GM18508 (cell line): ENCODE measurements at regions not wholly inside any gene's neighbourhood (a gene's known extent, or its start where the extent isn't known, plus 50 kb on each side); places are given as distances from the start of the nearest gene placed in this dataset.
"Not testable (repeated sequence)": the region's sequence is repeated elsewhere in the genome, so short reads cannot be mapped to it uniquely, and the experiment has no call there.

ENCODE experiments used
- ATAC-seq: cut with Tn5 transposase; IDR thresholded peaks from one replicate; pipeline ENCODE4 v1.9.1; 2021; ENCODE audit warnings: moderate number of reproducible peaks; ENCODE audit not compliant: insufficient read depth, unreplicated experiment

DNA sequence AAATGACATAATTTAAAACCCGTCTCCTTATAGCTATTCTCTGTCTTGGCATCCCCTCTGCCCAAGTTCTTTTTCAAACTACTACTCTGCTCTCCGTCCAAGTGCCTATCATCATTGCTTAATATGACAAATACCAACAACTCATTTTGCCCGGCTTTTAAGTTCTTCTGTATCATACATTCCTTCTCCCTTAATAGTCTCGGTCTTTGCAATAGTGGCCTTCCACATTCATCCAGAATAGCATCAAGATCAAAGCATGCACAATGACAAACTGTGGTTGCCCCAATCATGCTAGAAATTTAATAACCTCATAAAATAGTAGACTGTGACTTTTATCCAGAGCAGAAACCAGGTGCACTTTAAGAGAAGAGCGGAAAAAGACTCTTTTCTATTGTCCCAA, 198.9 kb downstream of the ETV1 start:
- no peak for ATAC-seq

DNA sequence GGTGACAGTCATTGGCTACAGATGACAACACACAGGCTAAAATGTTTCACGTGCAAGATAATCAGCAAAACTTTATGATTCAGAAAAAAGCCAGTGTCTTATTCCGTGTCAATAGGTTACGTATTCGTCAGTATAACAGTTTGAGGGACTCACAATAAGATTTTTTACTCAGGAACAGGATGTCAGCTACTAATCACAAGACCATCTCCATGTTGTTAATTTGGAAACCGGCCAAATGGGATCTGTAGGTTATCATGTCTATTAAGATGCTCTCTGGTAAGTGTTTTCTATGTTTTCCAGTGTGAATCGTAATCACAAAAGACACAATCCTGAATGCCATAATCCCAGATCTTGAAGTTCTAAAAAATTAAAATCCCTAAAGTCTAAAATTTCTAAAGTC, 197.3 kb downstream of the ETV1 start:
- ATAC-seq: no peak

DNA sequence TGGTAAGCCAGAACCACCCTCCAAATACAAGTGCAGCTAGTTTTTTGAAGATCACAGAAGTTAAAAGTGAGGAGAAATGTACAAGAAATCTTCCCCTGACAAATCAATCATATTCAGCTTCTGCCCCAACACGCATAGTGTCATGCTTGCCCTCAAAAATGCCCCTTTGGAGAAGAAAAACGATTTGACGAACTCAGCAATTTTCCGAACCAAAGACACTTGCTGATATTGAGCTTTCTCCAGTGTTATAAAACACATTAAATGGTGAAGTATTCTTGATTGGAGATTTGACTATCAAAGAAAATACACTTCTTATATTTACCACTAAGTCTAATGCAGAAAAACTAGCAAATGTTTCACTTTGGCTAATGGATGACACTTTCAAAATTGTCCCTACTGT, 195.5 kb downstream of the ETV1 start:
- ATAC-seq: no peak

DNA sequence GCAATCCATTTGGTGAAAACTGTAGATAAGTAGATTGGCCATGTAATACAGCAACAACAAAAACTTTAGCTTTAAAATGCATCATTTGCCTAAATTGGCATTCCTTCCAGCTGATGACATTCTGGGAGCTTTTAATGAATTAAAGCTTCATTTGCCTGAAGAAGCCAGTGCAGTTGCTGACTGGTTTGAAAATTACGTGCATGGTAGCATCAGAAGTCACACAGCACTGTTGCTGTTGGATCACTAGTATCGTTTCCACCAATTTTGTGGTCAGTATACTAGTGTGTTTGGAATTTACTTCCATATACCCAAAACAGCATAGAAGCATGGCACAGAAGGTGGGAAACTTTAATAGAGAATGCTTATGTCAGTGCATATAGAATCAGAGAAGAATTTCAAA, 194.9 kb downstream of the ETV1 start:
- no peak for ATAC-seq

DNA sequence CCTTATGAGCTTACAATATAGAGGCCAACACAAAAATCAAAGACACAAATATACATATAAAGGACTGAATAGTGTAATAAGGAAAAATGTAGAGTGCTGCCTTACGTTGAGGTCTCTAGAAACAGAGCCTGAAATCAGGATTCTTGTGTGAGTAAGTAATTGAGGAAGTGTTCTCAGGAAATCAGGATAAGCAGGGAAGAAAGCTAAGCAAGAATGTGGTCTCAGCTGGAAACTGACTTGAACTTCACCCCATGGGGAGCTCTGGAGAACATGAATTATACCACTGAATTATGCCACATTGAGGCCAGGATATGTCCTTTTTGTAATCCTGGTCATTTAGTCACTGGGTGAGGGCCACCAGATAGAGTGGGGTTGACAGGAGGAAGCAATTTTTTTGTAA, 191.9 kb downstream of the ETV1 start:
- ATAC-seq: no peak

DNA sequence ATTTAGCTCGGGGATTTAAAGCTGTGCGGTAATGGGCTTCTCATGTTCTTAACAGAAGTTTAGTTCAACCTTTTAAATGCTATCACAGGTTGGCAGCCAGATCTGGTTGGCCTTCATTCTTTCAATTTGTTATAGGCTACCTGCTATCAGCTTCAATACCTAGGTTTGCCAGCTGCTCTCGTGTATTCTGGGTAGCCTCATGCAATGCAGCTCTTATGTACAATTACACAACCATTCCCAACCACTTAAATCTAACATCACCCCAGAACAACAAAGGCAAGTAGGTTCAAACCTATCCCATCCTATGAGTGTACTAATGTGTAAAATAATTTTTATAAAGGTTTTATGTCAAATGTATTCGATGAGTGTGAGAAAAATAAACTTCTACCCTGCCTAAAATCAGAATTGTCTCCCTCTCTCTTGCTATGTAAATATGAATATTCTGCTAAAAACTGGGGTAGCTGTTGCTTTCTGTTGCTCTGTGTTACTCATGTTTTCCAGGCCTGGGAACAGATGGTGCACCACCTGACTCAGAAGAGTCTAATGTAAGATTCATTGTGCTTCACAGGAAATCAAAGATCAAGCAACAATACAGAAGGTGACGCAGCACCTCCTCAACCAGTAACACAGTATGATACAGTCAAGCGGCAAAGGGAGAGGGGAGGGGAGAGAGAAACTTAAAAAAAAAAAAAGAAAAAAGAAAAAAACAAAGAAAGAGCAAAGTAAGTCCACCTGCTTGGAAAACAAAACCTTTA, 188.6 kb downstream of the ETV1 start:
- no peak for ATAC-seq

DNA sequence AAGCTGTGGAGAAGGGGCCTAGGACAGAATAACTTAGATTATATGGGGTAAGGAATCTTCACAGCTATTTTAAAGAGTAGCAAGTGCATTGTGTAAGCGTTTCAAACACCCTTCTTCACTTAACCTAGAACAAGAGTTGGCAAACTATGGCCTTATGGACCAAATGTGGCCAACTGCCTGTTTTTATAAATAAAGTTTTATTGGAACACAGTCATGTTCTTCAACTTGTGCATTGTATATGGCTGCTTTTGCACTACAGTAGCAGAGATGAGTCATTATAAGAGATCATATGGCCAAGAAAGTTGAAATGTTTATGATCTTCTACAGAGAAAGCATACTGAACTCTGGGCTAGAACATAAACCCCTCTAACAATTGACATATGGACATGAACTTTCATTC, 187.8 kb downstream of the ETV1 start:
- ATAC-seq: no peak

DNA sequence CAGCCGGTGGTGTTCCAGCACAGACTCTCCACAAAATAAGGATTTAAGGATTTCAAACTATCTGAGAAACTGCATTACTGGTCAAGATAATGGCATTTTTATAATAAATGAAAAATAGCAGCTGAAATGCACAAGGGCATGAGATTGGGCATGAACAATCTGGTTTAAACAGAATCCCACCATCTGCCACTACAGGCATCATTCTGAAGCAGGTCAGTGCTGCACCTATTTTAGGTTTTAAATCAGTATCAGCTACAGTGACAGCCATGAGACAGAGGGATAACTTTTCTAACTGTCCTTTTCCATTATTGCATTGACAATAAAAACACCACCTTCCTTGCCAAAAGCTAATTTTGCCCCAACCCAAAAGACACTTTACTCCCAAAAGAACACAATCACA, 186.8 kb downstream of the ETV1 start:
- no peak for ATAC-seq

DNA sequence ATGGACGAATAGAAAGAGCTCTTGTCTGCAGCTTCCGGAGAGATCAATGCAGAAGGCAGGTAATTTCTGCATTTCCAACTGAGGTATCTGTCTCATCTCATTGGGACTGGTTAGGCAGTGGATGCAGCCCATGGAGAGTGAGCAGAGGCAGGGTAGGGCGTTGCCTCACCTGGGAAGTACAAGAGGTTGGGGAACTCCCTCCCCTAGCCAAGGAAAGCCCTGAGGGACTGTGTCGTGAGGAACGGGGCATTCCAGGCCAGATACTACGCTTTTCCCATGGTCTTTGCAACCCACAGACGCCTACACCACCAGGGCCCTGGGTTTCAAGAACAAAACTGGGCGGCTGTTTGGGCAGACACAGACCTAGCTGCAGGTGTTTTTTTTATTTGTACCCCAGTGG, 186.3 kb downstream of the ETV1 start:
- no peak for ATAC-seq

DNA sequence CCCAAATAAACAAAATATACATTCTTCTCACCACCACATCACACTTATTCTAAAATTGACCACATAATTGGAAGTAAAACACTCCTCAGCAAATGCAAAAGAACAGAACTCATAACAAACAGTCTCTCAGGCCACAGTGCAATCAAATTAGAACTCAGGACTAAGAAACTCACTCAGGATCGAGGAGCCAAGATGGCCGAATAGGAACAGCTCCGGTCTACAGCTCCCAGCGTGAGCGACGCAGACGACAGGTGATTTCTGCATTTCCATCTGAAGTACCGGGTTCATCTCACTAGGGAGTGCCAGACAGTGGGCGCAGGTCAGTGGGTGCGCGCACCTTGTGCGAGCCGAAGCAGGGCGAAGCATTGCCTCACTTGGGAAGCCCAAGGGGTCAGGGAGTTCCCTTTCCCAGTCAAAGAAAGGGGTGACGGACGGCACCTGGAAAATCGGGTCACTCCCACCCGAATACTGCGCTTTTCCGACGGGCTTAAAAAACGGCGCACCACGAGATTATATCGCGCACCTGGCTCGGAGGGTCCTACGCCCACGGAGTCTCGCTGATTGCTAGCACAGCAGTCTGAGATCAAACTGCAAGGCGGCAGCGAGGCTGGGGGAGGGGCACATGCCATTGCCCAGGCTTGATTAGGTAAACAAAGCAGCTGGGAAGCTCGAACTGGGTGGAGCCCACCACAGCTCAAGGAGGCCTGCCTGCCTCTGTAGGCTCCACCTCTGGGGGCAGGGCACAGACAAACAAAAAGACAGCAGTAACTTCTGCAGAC, 183.2 kb downstream of the ETV1 start:
- not testable (repeated sequence) for ATAC-seq

DNA sequence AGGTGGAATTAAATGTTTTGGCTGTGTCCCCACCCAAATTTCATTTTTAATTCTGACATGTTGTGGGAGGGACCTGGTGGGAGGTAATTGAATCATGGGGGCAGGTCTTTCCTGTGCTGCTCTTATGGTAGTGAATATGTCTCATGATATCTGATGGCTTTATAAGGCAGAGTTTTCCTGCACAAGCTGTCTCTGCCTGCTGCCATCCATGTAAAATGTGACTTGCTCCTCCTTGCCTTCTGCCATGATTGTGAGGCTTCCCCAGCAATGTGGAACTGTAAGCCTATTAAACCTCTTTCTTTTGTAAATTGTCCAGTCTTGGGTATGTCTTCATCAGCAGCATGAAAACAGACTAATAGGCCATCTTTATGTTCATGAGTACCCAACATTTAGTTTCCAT, 172.2 kb downstream of the ETV1 start:
- not testable (repeated sequence) for ATAC-seq

DNA sequence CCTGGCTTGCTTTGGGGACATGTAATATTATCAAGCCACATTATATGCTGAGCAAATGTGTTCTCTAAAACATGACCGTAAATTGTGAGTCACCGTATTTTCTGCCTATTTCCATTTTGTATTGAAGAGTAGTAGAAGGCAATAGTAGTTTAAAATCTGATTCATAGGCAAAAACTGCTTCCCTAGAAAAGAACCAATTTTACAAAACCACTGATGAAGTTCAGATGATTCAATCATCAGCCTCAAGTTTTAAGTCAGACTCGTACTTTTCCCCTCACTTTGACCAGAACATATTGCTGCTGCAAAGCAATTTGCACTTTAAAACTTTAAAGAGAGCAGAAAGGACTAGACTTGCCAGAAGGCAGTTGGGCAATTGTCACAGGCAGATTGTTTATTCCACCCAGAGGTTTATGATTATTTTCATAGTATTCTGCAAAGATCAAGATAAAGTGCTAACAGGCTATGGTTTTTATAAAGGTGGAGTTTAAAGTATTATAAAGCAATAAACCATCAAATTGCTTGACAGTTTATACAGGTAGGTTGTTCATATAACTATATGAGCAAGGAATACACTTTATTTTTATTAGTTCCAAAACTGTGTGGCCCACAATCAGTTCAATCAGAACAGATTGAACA, 168.2 kb downstream of the ETV1 start:
- ATAC-seq: no peak

DNA sequence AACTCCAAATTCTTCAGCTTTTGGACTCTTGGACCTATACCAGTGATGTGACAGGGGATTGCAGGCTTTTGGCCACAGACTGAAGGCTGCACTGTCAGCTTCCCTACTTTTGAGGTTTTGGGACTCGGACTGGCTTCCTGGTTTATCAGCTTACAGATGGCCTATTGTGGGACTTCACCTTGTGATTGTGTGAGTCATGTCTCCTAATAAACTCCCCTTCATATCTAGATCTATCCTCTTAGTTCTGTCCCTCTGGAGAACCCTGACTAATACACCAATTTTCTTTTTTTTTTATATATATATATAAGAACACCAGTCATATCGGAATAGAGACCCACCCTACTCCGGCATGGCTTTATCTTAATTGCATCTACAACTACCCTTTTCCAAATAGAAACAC, 166.8 kb downstream of the ETV1 start:
- ATAC-seq: no peak

DNA sequence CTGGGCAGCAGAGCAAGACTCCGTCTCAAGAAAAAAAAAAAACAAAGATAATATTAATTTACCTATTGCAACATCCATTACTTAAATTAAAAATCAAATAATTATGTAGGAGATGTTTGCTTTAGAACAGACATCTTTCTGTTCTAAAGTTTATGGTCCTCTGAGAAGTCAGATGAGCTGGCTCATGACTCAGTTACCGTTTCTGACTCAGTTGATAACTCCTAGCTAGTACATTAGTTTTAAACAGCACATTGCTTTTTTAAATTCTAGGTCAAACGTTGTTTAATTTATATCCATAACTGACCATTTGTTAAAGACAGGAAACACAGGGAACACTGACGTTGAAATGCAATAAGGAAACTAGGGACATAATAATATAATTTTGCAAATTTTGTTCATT, 162.7 kb downstream of the ETV1 start:
- no peak for ATAC-seq

DNA sequence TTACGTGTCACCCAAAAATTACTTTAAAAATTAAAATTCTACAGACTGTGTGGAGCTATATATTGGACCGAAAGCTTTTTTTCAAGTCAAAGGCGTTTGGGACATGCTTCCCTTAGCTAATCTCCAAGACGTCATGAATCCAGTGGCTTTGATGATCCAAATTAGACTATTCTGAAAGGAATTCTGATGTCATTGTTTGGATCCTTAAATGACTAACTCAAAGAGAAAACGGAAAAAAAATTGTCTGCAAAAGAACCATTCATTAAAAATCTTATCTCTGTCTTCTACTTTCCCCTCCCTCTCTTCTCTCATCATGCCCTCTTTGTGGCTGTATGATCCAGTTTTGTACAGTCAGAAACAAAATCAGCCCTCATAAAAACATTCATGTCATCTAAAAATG, 161.8 kb downstream of the ETV1 start:
- no peak for ATAC-seq

DNA sequence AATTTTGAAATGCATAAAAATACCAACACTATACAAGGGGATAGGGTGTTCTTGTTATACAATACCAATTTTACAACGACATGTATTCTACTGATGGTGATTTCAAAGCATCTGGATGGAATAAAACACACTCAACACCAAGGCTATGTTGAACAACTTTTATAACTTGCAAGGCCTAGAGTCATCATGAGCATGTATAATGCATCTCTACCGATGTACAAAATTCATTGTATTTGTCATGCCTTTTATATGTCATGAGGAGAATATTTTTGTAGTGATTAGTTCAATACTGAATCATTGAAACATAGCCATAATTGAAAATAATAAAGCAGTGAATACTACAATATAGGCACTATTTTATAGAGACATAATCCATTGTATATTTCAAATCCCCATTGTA, 160.2 kb downstream of the ETV1 start:
- ATAC-seq: no peak

DNA sequence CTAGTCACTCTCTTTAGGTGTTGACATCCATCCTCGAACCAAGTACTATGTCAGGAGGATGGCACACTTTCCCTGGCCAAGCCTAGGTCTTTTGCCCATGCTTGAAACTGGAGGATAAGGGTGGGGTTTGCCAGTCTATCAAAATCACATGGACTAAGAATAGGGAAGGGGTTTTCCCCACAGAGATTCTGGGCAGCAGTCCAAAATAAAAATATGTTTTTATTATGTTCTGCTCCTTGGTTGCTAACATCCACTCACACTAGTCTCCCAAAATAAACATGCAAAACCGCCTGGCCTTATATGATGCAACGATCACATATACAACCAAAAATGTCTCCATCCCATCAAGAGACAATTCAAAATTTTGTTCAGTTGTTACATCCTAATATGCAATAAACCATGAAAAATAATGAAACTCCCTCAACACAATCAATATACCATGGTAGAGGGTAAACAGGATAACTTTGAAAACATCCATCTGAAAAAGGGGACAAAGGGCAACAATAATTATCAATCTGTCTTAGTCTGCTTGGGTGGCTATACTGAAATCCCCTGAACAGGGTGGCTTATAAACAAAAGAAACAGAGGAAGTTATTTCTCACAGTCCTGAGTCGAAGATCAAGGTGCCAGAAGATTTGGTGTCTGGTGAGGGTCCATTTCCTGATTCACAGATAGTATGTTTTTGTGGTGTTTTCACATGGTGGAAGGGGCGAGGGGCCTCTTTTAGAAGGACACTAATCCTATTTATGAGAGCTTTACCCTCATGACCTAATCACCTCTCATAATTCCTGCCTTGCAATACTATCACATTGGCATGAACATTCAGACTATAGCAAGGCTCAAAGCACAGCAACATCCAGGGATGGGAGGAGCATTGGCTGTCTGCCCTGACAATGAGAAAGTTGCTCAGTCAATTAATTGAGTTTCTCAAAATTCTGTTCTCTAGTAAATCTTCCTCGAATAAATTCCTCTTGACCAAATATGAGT, 159.3 kb downstream of the ETV1 start:
- no peak for ATAC-seq

DNA sequence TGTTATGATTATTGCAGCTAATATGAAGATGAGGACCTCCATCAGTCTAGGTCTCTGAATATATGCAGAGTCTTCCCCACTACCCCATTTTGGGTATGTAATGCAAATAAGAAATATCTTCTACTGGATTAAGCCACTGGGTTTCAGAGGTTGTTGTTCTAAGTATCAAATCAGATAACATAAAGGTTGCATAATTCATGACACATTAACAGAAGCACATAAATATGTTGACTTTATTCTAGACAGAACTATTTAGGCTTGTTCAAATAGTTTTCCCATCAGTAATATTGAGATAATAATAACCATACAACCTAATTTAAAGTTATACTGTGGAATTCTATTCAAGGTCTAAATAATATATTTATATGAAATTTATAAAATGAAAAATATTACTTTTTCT, 157.1 kb downstream of the ETV1 start:
- no peak for ATAC-seq

DNA sequence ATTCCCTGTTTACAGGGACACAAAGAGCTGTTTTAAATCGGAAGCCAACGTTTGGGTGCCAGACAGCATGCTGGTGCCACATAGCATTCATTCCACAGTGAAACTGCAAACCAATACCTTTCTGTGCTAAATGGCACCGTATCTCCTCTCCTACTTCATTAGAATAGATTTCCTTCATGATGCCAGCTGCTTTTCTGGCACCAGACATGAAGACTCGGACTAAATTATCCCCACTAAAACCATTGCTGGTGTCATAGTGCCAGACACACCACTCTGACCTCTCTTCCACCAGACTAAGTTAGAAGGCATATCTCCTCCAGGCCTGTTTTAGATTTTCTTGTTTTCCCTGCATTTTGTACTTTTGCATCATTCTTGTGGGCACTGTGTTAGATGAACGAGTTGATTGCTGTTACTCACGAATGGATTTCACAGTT, 155.1 kb downstream of the ETV1 start:
- no peak for ATAC-seq

DNA sequence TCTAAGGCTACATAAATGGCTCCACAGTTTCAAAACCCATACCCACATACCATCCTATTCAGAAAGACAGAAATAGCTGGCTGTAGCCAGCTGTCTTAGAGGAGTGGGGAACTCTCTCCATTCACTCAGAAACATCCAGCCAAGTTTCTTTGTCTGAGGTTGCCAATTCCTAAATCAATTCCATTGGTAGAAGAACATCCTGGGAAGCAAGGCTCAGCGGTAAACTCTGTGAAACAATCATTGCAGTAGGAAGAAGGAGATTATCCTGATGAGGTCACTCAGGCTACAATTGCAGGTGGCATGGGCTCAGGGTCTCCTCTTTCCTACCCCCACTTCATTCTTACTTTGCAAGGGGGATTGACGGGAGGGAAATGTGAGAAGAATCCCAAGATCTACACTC, 154.0 kb downstream of the ETV1 start:
- no peak for ATAC-seq
